K562 (cell line): ENCODE measurements at regions not wholly inside any gene's neighbourhood (a gene's known extent, or its start where the extent isn't known, plus 50 kb on each side); places are given as distances from the start of the nearest gene placed in this dataset.

Source experiments
- ATAC-seq: fragments of 200-7000 bp; cut with Tn5 transposase; 3 replicates; pipeline ENCODE4 v1.9.1; 2020; ENCODE audit warnings: moderate library complexity
- BruUV-seq: library from RNA; stranded (reverse); fragments of 400-500 nt; replicated peaks from 2 replicates; lab custom pipeline; 2021; lab: Mats Ljungman, UMichigan
- CTCF ChIA-PET: fragments of 300-600 bp; formaldehyde crosslinking; extraction: SDS; loops from one replicate; lab custom pipeline; 2021; ENCODE audit warnings: low intra/inter-chr PET ratio; lab: Yijun Ruan, JAX
- POLR2A ChIA-PET: fragments of 300-600, 350-650 bp; sonication (Branson Sonifier 250); formaldehyde crosslinking; extraction: SDS; loops from one replicate; lab custom pipeline; 2021; ENCODE audit warnings: antibody characterized with exemption, inconsistent platforms; lab: Yijun Ruan, JAX
- DNase-seq, 4 experiments: peaks; one replicate each; pipeline versions ENCODE4 v3.0.0 to v3.0.0-alpha.2; 2011 to 2018; ENCODE audit warnings: low spot score in 3 of 4, mixed read lengths in 3 of 4; ENCODE audit errors: extremely low read depth in 1 of 4
- FAIRE-seq: peaks from 2 replicates; lab custom pipeline; 2011; peaks lifted over from hg19 to GRCh38; lab: Jason Lieb, UNC
- H2AFZ ChIP-seq: 2 replicates; pipeline ENCODE4 v1.6.0; 2011; ENCODE audit warnings: low read depth, low read length, control low read depth, inconsistent platforms
- H3K27ac ChIP-seq: fragments of 200-600 bp; 3 replicates; pipeline ENCODE4 v1.8.0; 2011; ENCODE audit warnings: low read depth, mild to moderate bottlenecking, control low read depth, inconsistent platforms, low read length, moderate library complexity, mixed read lengths; ENCODE audit errors: extremely low read depth
- H3K27me3 ChIP-seq, 2 experiments: fragments of 300-600 bp in 1 of 2; 2 replicates in 1 of 2; 3 replicates in 1 of 2; pipeline versions ENCODE4 v1.6.0 to v1.8.0; 2011; ENCODE audit warnings: inconsistent platforms in 2 of 2, low read length in 2 of 2, mild to moderate bottlenecking in 1 of 2, mixed read lengths in 1 of 2, moderate library complexity in 1 of 2; ENCODE audit not compliant: control insufficient read depth in 2 of 2, insufficient read depth in 2 of 2
- H3K36me3 ChIP-seq: fragments of 300-600 bp; 3 replicates; pipeline ENCODE4 v1.8.0; 2011; ENCODE audit warnings: mild to moderate bottlenecking, low read length, inconsistent platforms; ENCODE audit not compliant: control insufficient read depth, insufficient read depth
- H3K4me1 ChIP-seq, 2 experiments: fragments of 200-600 bp in 1 of 2; replicated peaks in 1 of 2; 2 replicates in 1 of 2; 3 replicates in 1 of 2; pipeline versions ENCODE4 v1.5.1 to v1.8.0; 2011; ENCODE audit warnings: inconsistent platforms in 2 of 2, low read length in 2 of 2, mild to moderate bottlenecking in 1 of 2, mixed read lengths in 1 of 2, moderate library complexity in 1 of 2; ENCODE audit not compliant: control insufficient read depth in 2 of 2, insufficient read depth in 2 of 2
- H3K4me2 ChIP-seq: 2 replicates; pipeline ENCODE4 v1.6.1; 2011; ENCODE audit warnings: low read length, control low read depth, inconsistent platforms, mixed read lengths; ENCODE audit not compliant: insufficient read depth
- H3K4me3 ChIP-seq: fragments of 200-600 bp; sonication (generic), shearing (Covaris generic); 2 replicates; pipeline ENCODE4 v1.5.1; 2016; ENCODE audit warnings: control low read depth, inconsistent platforms
- H3K79me2 ChIP-seq: fragments of 200-600 bp; 3 replicates; pipeline ENCODE4 v1.8.0; 2011; ENCODE audit warnings: low read length, inconsistent platforms; ENCODE audit not compliant: control insufficient read depth, insufficient read depth
- H3K9ac ChIP-seq, 2 experiments: 2 replicates each; pipeline versions ENCODE4 v1.6.0 to v1.6.1; 2011; ENCODE audit warnings: low read depth in 2 of 2, low read length in 2 of 2, control low read depth in 1 of 2, inconsistent platforms in 1 of 2, mild to moderate bottlenecking in 1 of 2, mixed read lengths in 1 of 2; ENCODE audit not compliant: insufficient read depth in 1 of 2
- H3K9me1 ChIP-seq: one replicate; pipeline ENCODE4 v1.6.0; 2011; ENCODE audit warnings: inconsistent platforms, mild to moderate bottlenecking, low read length, moderate library complexity; ENCODE audit not compliant: control insufficient read depth, insufficient read depth
- H3K9me3 ChIP-seq: replicated peaks from 2 replicates; pipeline ENCODE4 v1.5.1; 2011; ENCODE audit warnings: low read depth, low read length, inconsistent platforms; ENCODE audit not compliant: control insufficient read depth, insufficient read depth
- H4K20me1 ChIP-seq: replicated peaks from 2 replicates; pipeline ENCODE4 v1.6.1; 2011; ENCODE audit warnings: low read length, inconsistent platforms, mixed read lengths; ENCODE audit not compliant: control insufficient read depth, insufficient read depth
- HNRNPUL1 ChIP-seq: fragments of 200-400 bp; formaldehyde crosslinking; IDR thresholded peaks from 2 replicates; pipeline ENCODE4 v1.6.1; 2017; ENCODE audit warnings: low read length
- NFIC ChIP-seq: fragments of 450-650 bp; IDR thresholded peaks from 2 replicates; pipeline ENCODE4 v1.6.1; 2017; ENCODE audit warnings: mild to moderate bottlenecking, inconsistent platforms
- SPI1 ChIP-seq: IDR thresholded peaks from 2 replicates; pipeline ENCODE4 v1.6.1; 2011; ENCODE audit warnings: low read depth, low read length, control low read depth, borderline replicate concordance
- ZNF766 ChIP-seq: fragments of 200-800 bp; sonication (Bioruptor generic); conservative IDR thresholded peaks from 2 replicates; pipeline ENCODE4 v1.6.1; 2016; ENCODE audit warnings: missing genetic modification characterization, missing compliant biosample characterization
- WGBS: fragments of 100-300 bp; shearing (Covaris generic); methylation state at CpG from one replicate; pipeline ENCODE4 v1.1.6; 2016; ENCODE audit warnings: low coverage, mixed read lengths; ENCODE audit not compliant: insufficient coverage; ENCODE audit errors: missing lambda C conversion rate; 5-methylcytosine and 5-hydroxymethylcytosine counted together
- in situ Hi-C: fragments of 300-500 bp; cut with MboI; formaldehyde crosslinking; loops from 4 replicates; pipeline ENCODE4 v1.15.0; 2018; ENCODE audit warnings: inconsistent platforms, mixed read lengths
- intact Hi-C: fragments of 100-400 bp; cut with micrococcal nuclease; formaldehyde crosslinking; loops from 2 replicates; pipeline ENCODE4 v1.14.2; 2022

DNA sequence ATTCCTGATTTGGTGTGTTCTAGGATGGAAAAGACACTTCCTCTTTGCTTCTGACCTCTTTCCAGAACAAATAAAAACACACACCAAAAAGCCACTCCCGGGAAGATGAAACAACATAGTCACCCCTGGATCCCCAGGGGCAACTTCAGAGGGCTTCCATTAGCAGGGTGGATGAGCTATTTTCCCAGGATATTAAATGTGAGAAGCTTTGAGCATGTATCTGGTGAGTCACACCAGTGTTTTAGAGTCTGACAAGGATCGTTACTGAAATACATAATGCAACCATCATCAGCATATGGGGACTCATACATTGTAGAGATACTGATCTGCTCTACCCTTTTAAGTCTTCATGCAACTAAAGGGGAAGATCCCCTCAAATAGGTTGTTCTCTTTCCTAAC, 115.5 kb upstream of the ZNF438 start:
- H2AFZ ChIP-seq = no peak overlapping the region
- H3K4me3 ChIP-seq = no peak overlapping the region
- in situ Hi-C loops = no loop called here
- 7% methylated on average over 2 of the region's 2 CpGs for WGBS
- ChIA-PET CTCF (no interaction called here), POLR2A (no interaction called here)
- BruUV-seq = no TSS peak
- H3K36me3 ChIP-seq = no peaks in the 10 kb centered on the region
- H3K4me1 ChIP-seq = no peaks in the 10 kb centered on the region; a peak in 1 of 5 replicates
- peaks cover 10 to 15% of the 10 kb centered on the region in 2 experiments; a peak in 4 of 5 replicates for H3K27me3 ChIP-seq
- no peaks in the 10 kb centered on the region for H3K9me3 ChIP-seq
- intact Hi-C loops = no loop called here
- ATAC-seq = no peak
- DNase-seq = no peak
- FAIRE-seq = no peak
- H3K4me2 ChIP-seq = no peak overlapping the region
- H3K79me2 ChIP-seq = no peaks in the 10 kb centered on the region
- no peaks in the 10 kb centered on the region for H3K9me1 ChIP-seq
- no peaks in the 10 kb centered on the region for H4K20me1 ChIP-seq
- TF ChIP-seq SPI1 (0 out of 2 replicates have a peak, but pooled peaks have one; percentile 31), ZNF766 (CRISPR knock-in tag) (no peak)
- H3K27ac ChIP-seq = no peak overlapping the region
- no peak overlapping the region for H3K9ac ChIP-seq

GRCh38 chr10:31148951-31149350, 117.3 kb upstream of the ZNF438 start:
- Histone ChIP-seq H3K4me3 (no peak overlapping the region), H3K9me3 (no peaks in the 10 kb centered on the region), H3K4me1 (no peaks in the 10 kb centered on the region), H3K9me1 (no peaks in the 10 kb centered on the region), H3K9ac (no peak overlapping the region), H3K36me3 (no peaks in the 10 kb centered on the region), H2AFZ (no peak overlapping the region), H3K27ac (no peak overlapping the region), H3K4me2 (no peak overlapping the region), H3K79me2 (no peaks in the 10 kb centered on the region), H3K27me3 (peaks cover 10 to 15% of the 10 kb centered on the region in 2 experiments; a peak in 4 of 5 replicates), H4K20me1 (no peaks in the 10 kb centered on the region)
- no peak for ATAC-seq
- in situ Hi-C loops = no loop called here
- TF ChIP-seq NFIC (peak; percentile 31; the same call in 1 of the 2 replicates), HNRNPUL1 (no peak)
- intact Hi-C loops = no loop called here
- POLR2A ChIA-PET = no interaction called here
- no peak for FAIRE-seq
- DNase-seq = no peak
- no TSS peak for BruUV-seq
- 9% methylated on average over 4 of the region's 4 CpGs for WGBS
- CTCF ChIA-PET = no interaction called here
